HEK293 (cell line): ENCODE measurements at regions not wholly inside any gene's neighbourhood (a gene's known extent, or its start where the extent isn't known, plus 50 kb on each side); places are given as distances from the start of the nearest gene placed in this dataset.

Source experiments
- CTCF ChIA-PET: fragments of 350-600 bp; formaldehyde crosslinking; extraction: SDS; loops from one replicate; lab custom pipeline; 2021; ENCODE audit warnings: antibody characterized with exemption; lab: Yijun Ruan, JAX
- POLR2A ChIA-PET: fragments of 300-600 bp; formaldehyde crosslinking; extraction: SDS; loops from one replicate; lab custom pipeline; 2020; ENCODE audit warnings: antibody characterized with exemption, inconsistent platforms; lab: Yijun Ruan, JAX
- H3K27ac ChIP-seq: fragments of 200-500 bp; sonication (Bioruptor generic); 2 replicates; pipeline ENCODE4 v1.5.1; 2014; ENCODE audit warnings: low read depth, low read length, control low read depth, inconsistent platforms; ENCODE audit errors: extremely low read depth
- H3K36me3 ChIP-seq, 2 experiments: fragments of 200-500 bp in 1 of 2; sonication (Bioruptor generic) in 1 of 2; 1 replicate in 1 of 2; 2 replicates in 1 of 2; pipeline ENCODE4 v1.5.1; 2014 to 2017; ENCODE audit warnings: inconsistent platforms in 2 of 2, low read length in 2 of 2; ENCODE audit not compliant: control insufficient read depth in 2 of 2, insufficient read depth in 1 of 2
- H3K4me1 ChIP-seq: fragments of 200-500 bp; sonication (Bioruptor generic); 2 replicates; pipeline ENCODE4 v1.5.1; 2014; ENCODE audit warnings: mild to moderate bottlenecking, low read length, inconsistent platforms; ENCODE audit not compliant: control insufficient read depth, insufficient read depth
- H3K4me3 ChIP-seq: 2 replicates; pipeline ENCODE4 v1.5.1; 2011; ENCODE audit warnings: low read depth, mild to moderate bottlenecking, control low read depth, low read length, moderate library complexity
- H3K9me3 ChIP-seq: fragments of 200-500 bp; sonication (Bioruptor generic); 2 replicates; pipeline ENCODE4 v1.5.1; 2014; ENCODE audit warnings: low read depth, low read length, inconsistent platforms; ENCODE audit not compliant: control insufficient read depth, insufficient read depth
- BCL11B ChIP-seq: fragments of 450-650 bp; formaldehyde crosslinking; IDR thresholded peaks from 2 replicates; pipeline ENCODE4 v1.5.1; 2016; ENCODE audit warnings: low read depth, missing biosample characterization, missing genetic modification characterization
- MZF1 ChIP-seq: fragments of 450-650 bp; formaldehyde crosslinking; IDR thresholded peaks from 2 replicates; pipeline ENCODE4 v1.5.1; 2017; ENCODE audit warnings: missing biosample characterization, missing genetic modification characterization, borderline replicate concordance
- PRDM1 ChIP-seq: fragments of 450-650 bp; formaldehyde crosslinking; IDR thresholded peaks from 2 replicates; pipeline ENCODE4; 2016; ENCODE audit warnings: missing biosample characterization, missing genetic modification characterization
- WT1 ChIP-seq: fragments of 450-650 bp; formaldehyde crosslinking; IDR thresholded peaks from 2 replicates; pipeline ENCODE4 v1.5.1; 2016; ENCODE audit warnings: missing biosample characterization, missing genetic modification characterization
- YY1 ChIP-seq: fragments of 450-650 bp; formaldehyde crosslinking; IDR thresholded peaks from 2 replicates; pipeline ENCODE4 v1.5.1; 2018; ENCODE audit warnings: missing biosample characterization, missing genetic modification characterization
- ZBTB7A ChIP-seq: fragments of 450-650 bp; formaldehyde crosslinking; IDR thresholded peaks from 2 replicates; pipeline ENCODE4 v1.5.1; 2016; ENCODE audit warnings: low read depth, missing biosample characterization, missing genetic modification characterization
- ZNF146 ChIP-seq: fragments of 450-650 bp; formaldehyde crosslinking; IDR thresholded peaks from 2 replicates; pipeline ENCODE4 v1.5.1; 2016; ENCODE audit warnings: missing biosample characterization, missing genetic modification characterization
- ZNF561 ChIP-seq: fragments of 450-650 bp; IDR thresholded peaks from 2 replicates; pipeline ENCODE4 v1.5.1; 2018; ENCODE audit warnings: missing biosample characterization, missing genetic modification characterization, borderline replicate concordance
- ZNF610 ChIP-seq: fragments of 450-650 bp; formaldehyde crosslinking; IDR thresholded peaks from 2 replicates; pipeline ENCODE4 v1.5.1; 2016; ENCODE audit warnings: missing biosample characterization, missing genetic modification characterization, borderline replicate concordance
- ZNF707 ChIP-seq: fragments of 450-650 bp; formaldehyde crosslinking; IDR thresholded peaks from 2 replicates; pipeline ENCODE4 v1.5.1; 2016; ENCODE audit warnings: missing biosample characterization, missing genetic modification characterization
- TF ChIP-seq, protein P1 (sequence below): fragments of 450-650 bp; formaldehyde crosslinking; IDR thresholded peaks from 2 replicates; pipeline ENCODE4 v1.5.1; 2016; ENCODE audit warnings: missing biosample characterization, missing genetic modification characterization, borderline replicate concordance
- TF ChIP-seq, protein P2 (sequence below): fragments of 450-650 bp; formaldehyde crosslinking; IDR thresholded peaks from 2 replicates; pipeline ENCODE4 v1.5.1; 2016; ENCODE audit warnings: missing biosample characterization, missing genetic modification characterization
- TF ChIP-seq, protein P3 (sequence below): fragments of 450-650 bp; formaldehyde crosslinking; IDR thresholded peaks from 2 replicates; pipeline ENCODE4 v1.5.0; 2017; ENCODE audit warnings: missing biosample characterization, missing genetic modification characterization, borderline replicate concordance
- TF ChIP-seq, protein P4 (sequence below): fragments of 450-650 bp; formaldehyde crosslinking; IDR thresholded peaks from 2 replicates; pipeline ENCODE4 v1.5.1; 2016; ENCODE audit warnings: missing biosample characterization, missing genetic modification characterization, low read depth
- TF ChIP-seq, protein P5 (sequence below): fragments of 450-650 bp; formaldehyde crosslinking; IDR thresholded peaks from 2 replicates; pipeline ENCODE4; 2016; ENCODE audit warnings: missing biosample characterization, missing genetic modification characterization

DNA sequence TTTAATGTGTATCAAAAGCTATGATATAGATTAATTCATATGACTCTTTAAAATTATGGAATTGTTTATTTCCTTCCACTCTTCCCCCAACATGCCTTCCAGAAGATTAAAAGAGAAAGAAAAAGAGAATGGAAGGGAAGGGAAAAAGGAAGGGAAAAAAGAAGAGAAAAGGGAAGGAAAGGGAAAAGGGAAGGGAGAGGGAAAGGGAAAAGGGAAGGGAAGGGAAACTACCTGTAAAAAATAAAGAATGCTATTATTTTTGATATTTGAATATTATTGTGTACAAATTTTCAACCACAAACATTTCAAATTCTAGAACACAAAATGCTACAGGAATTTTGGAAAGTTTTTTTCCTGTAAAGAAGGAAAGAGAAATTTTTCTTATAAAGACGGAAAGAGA, 281.7 kb downstream of the SLCO4C1 start:
- no peak overlapping the region for H3K4me3 ChIP-seq
- no peak overlapping the region for H3K27ac ChIP-seq
- POLR2A ChIA-PET, result no interaction called here
- CTCF ChIA-PET, result interaction anchor here (0.6 kb wide), 1 partner anchor 229 kb away, joined by 6 read pairs; no protein-coding TSS in a partner anchor
- H3K9me3 ChIP-seq, result no peaks in the 10 kb centered on the region
- H3K36me3 ChIP-seq, result no peaks in the 10 kb centered on the region
- no peaks in the 10 kb centered on the region; the same call in 1 of the 2 replicates for H3K4me1 ChIP-seq
- no peak for TF ChIP-seq MZF1 (tag by site-specific recombination)
- TF ChIP-seq PRDM1 (tag by site-specific recombination), result peak; percentile 96

DNA sequence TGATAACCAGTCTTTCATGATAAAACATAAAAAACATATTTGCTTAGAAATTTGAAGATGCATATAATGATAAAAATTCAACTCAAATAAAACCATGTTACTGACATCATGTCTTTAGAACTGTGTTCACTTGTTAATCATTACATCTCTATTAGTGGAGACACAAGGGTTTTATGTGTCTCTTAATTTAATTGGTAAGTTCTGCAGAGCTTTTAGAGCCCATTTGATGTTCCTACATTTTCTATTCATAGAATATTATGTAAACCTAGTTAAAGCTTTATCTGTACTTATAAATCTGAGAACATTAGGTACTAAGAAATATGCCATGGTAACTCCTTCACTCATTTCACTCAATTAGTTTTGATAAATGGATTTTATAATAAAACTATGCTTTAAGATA, 285.4 kb downstream of the SLCO4C1 start:
- TF ChIP-seq ZNF561 (no peak), WT1 (no peak), ZNF146 (tag by site-specific recombination) (no peak), PRDM1 (tag by site-specific recombination) (no peak), YY1 (tag by site-specific recombination) (no peak), ZNF610 (no peak), ZNF707 (tag by site-specific recombination) (no peak), ZBTB7A (tag by site-specific recombination) (no peak), BCL11B (tag by site-specific recombination) (no peak)
- TF ChIP-seq, protein P1, sequence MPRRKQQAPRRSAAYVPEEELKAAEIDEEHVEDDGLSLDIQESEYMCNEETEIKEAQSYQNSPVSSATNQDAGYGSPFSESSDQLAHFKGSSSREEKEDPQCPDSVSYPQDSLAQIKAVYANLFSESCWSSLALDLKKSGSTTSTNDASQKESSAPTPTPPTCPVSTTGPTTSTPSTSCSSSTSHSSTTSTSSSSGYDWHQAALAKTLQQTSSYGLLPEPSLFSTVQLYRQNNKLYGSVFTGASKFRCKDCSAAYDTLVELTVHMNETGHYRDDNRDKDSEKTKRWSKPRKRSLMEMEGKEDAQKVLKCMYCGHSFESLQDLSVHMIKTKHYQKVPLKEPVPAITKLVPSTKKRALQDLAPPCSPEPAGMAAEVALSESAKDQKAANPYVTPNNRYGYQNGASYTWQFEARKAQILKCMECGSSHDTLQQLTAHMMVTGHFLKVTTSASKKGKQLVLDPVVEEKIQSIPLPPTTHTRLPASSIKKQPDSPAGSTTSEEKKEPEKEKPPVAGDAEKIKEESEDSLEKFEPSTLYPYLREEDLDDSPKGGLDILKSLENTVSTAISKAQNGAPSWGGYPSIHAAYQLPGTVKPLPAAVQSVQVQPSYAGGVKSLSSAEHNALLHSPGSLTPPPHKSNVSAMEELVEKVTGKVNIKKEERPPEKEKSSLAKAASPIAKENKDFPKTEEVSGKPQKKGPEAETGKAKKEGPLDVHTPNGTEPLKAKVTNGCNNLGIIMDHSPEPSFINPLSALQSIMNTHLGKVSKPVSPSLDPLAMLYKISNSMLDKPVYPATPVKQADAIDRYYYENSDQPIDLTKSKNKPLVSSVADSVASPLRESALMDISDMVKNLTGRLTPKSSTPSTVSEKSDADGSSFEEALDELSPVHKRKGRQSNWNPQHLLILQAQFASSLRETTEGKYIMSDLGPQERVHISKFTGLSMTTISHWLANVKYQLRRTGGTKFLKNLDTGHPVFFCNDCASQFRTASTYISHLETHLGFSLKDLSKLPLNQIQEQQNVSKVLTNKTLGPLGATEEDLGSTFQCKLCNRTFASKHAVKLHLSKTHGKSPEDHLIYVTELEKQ (tag by site-specific recombination), result no peak
- TF ChIP-seq, protein P2, sequence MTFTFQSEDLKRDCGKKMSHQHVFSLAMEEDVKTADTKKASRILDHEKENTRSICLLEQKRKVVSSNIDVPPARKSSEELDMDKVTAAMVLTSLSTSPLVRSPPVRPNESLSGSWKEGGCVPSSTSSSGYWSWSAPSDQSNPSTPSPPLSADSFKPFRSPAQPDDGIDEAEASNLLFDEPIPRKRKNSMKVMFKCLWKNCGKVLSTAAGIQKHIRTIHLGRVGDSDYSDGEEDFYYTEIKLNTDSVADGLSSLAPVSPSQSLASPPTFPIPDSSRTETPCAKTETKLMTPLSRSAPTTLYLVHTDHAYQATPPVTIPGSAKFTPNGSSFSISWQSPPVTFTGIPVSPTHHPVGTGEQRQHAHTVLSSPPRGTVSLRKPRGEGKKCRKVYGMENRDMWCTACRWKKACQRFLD (tag by site-specific recombination), result no peak
- TF ChIP-seq, protein P3, sequence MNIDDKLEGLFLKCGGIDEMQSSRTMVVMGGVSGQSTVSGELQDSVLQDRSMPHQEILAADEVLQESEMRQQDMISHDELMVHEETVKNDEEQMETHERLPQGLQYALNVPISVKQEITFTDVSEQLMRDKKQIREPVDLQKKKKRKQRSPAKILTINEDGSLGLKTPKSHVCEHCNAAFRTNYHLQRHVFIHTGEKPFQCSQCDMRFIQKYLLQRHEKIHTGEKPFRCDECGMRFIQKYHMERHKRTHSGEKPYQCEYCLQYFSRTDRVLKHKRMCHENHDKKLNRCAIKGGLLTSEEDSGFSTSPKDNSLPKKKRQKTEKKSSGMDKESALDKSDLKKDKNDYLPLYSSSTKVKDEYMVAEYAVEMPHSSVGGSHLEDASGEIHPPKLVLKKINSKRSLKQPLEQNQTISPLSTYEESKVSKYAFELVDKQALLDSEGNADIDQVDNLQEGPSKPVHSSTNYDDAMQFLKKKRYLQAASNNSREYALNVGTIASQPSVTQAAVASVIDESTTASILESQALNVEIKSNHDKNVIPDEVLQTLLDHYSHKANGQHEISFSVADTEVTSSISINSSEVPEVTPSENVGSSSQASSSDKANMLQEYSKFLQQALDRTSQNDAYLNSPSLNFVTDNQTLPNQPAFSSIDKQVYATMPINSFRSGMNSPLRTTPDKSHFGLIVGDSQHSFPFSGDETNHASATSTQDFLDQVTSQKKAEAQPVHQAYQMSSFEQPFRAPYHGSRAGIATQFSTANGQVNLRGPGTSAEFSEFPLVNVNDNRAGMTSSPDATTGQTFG, result no peak
- TF ChIP-seq, protein P4, sequence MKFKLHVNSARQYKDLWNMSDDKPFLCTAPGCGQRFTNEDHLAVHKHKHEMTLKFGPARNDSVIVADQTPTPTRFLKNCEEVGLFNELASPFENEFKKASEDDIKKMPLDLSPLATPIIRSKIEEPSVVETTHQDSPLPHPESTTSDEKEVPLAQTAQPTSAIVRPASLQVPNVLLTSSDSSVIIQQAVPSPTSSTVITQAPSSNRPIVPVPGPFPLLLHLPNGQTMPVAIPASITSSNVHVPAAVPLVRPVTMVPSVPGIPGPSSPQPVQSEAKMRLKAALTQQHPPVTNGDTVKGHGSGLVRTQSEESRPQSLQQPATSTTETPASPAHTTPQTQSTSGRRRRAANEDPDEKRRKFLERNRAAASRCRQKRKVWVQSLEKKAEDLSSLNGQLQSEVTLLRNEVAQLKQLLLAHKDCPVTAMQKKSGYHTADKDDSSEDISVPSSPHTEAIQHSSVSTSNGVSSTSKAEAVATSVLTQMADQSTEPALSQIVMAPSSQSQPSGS (tag by site-specific recombination), result no peak
- TF ChIP-seq, protein P5, sequence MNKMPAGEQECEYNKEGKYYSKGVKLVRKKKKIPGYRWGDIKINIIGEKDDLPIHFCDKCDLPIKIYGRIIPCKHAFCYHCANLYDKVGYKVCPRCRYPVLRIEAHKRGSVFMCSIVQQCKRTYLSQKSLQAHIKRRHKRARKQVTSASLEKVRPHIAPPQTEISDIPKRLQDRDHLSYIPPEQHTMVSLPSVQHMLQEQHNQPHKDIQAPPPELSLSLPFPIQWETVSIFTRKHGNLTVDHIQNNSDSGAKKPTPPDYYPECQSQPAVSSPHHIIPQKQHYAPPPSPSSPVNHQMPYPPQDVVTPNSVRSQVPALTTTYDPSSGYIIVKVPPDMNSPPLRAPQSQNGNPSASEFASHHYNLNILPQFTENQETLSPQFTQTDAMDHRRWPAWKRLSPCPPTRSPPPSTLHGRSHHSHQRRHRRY (tag by site-specific recombination), result no peak
- Histone ChIP-seq H3K9me3 (no peaks in the 10 kb centered on the region), H3K4me3 (no peak overlapping the region), H3K36me3 (no peaks in the 10 kb centered on the region), H3K27ac (no peak overlapping the region), H3K4me1 (no peaks in the 10 kb centered on the region)
- POLR2A ChIA-PET, result no interaction called here
- CTCF ChIA-PET, result no interaction called here
